Neural crest cell (in vitro differentiated cells): ENCODE measurements at regions not wholly inside any gene's neighbourhood (a gene's known extent, or its start where the extent isn't known, plus 50 kb on each side); places are given as distances from the start of the nearest gene placed in this dataset.
A peak's percentile ranks its signal among the peaks of the same experiment; 100 is the strongest.

Experiments
- DNase-seq: peaks from one replicate; pipeline ENCODE4 v3.0.0; 2021; ENCODE audit warnings: low read depth, mixed read lengths, low spot score
- H3K27ac Mint-ChIP-seq: one replicate; pipeline ENCODE4 v1.8.0; 2021; ENCODE audit warnings: mild to moderate bottlenecking, mixed read lengths; ENCODE audit not compliant: unreplicated experiment
- H3K27me3 Mint-ChIP-seq: 2 replicates; pipeline ENCODE4 v1.8.0; 2021; ENCODE audit warnings: low read depth, mild to moderate bottlenecking, mixed read lengths
- H3K36me3 Mint-ChIP-seq: 2 replicates; pipeline ENCODE4 v1.8.0; 2021; ENCODE audit warnings: low read depth, mild to moderate bottlenecking, mixed read lengths
- H3K4me1 Mint-ChIP-seq: 2 replicates; pipeline ENCODE4 v1.8.0; 2021; ENCODE audit warnings: mixed read lengths
- H3K4me3 Mint-ChIP-seq: one replicate; pipeline ENCODE4 v1.8.0; 2021; ENCODE audit warnings: mild to moderate bottlenecking, mixed read lengths
- H3K9me3 Mint-ChIP-seq: 2 replicates; pipeline ENCODE4 v1.8.0; 2021; ENCODE audit warnings: mixed read lengths
- CTCF ChIP-seq: fragments of 200-600 bp; sonication (generic); conservative IDR thresholded peaks from 2 replicates; pipeline ENCODE4 v1.5.0; 2021; ENCODE audit warnings: antibody characterized with exemption, mild to moderate bottlenecking

GRCh38 chr20:40320517-40321011 is 368.5 kb downstream of the MAFB start:
- Mint-ChIP-seq H3K36me3 (no peaks in the 10 kb centered on the region), H3K27ac (no peak overlapping the region), H3K27me3 (peaks cover 10% of the 10 kb centered on the region), H3K4me1 (no peaks in the 10 kb centered on the region), H3K9me3 (no peaks in the 10 kb centered on the region), H3K4me3 (no peak overlapping the region)
- no peak for DNase-seq
- TF ChIP-seq CTCF = no peak

- H3K4me1 Mint-ChIP-seq = no peaks in the 10 kb centered on the region
- H3K27ac Mint-ChIP-seq = no peak overlapping the region
- H3K4me3 Mint-ChIP-seq = no peak overlapping the region
- no peak for TF ChIP-seq CTCF
- H3K36me3 Mint-ChIP-seq = no peaks in the 10 kb centered on the region
- no peaks in the 10 kb centered on the region for H3K9me3 Mint-ChIP-seq
- peaks cover 7% of the 10 kb centered on the region for H3K27me3 Mint-ChIP-seq
- DNase-seq = no peak
Observed at GRCh38 chr20:40319741-40320516, 369.1 kb downstream of the MAFB start.

- peaks cover 10% of the 10 kb centered on the region for H3K27me3 Mint-ChIP-seq
- no peaks in the 10 kb centered on the region for H3K4me1 Mint-ChIP-seq
- H3K4me3 Mint-ChIP-seq = no peak overlapping the region
- DNase-seq = no peak
- no peaks in the 10 kb centered on the region for H3K9me3 Mint-ChIP-seq
- H3K27ac Mint-ChIP-seq = peak overlapping the region; percentile 60
- TF ChIP-seq CTCF = no peak
- no peaks in the 10 kb centered on the region for H3K36me3 Mint-ChIP-seq
Observed at GRCh38 chr20:40319056-40319455, 370.0 kb downstream of the MAFB start.

GRCh38 chr20:40317156-40317790 is 371.8 kb downstream of the MAFB start:
- Mint-ChIP-seq H3K36me3 (no peaks in the 10 kb centered on the region), H3K4me1 (no peaks in the 10 kb centered on the region), H3K27me3 (peaks cover 16% of the 10 kb centered on the region), H3K4me3 (no peak overlapping the region), H3K27ac (no peak overlapping the region), H3K9me3 (no peaks in the 10 kb centered on the region)
- TF ChIP-seq CTCF = no peak
- no peak for DNase-seq

GRCh38 chr20:40314278-40314677 is 374.8 kb downstream of the MAFB start:
- no peak for TF ChIP-seq CTCF
- peaks cover 16% of the 10 kb centered on the region for H3K27me3 Mint-ChIP-seq
- no peak overlapping the region for H3K27ac Mint-ChIP-seq
- no peak for DNase-seq
- H3K36me3 Mint-ChIP-seq = no peaks in the 10 kb centered on the region
- H3K4me3 Mint-ChIP-seq = no peak overlapping the region
- H3K9me3 Mint-ChIP-seq = no peaks in the 10 kb centered on the region
- H3K4me1 Mint-ChIP-seq = no peaks in the 10 kb centered on the region
